ENCODE measurements at regions not wholly inside any gene's neighbourhood (a gene's known extent, or its start where the extent isn't known, plus 50 kb on each side); places are given as distances from the start of the nearest gene placed in this dataset.

- Histone ChIP-seq H3K4me3 (ENCODE audit: low read length) (no peak overlapping the region), H3K4me1 (ENCODE audit: insufficient read depth, low read length) (no peaks in the 10 kb centered on the region), H3K36me3 (ENCODE audit: insufficient read depth, low read length) (no peaks in the 10 kb centered on the region), H3K9me3 (ENCODE audit: control insufficient read depth in 1 of 2, insufficient read depth in 1 of 2, low read length in 2 of 2) (no peaks in the 10 kb centered on the region), H3K27ac (ENCODE audit: low read depth in 1 of 2, low read length in 2 of 2) (no peak overlapping the region), H3K27me3 (ENCODE audit: control insufficient read depth in 1 of 2, insufficient read depth in 2 of 2, low read length in 2 of 2) (no peaks in the 10 kb centered on the region)
- ATAC-seq (ENCODE audit: poor library complexity) = no peak
- no peaks in the 10 kb centered on the region for H3K36me3 Mint-ChIP-seq (ENCODE audit: low read depth)
- H3K27me3 Mint-ChIP-seq = no peaks in the 10 kb centered on the region
- no peaks in the 10 kb centered on the region for H3K9me3 Mint-ChIP-seq
- ChIA-PET POLR2A (no interaction called here), CTCF (no interaction called here)
- no peak overlapping the region for H3K4me3 Mint-ChIP-seq
- DNase-seq = no peak
- intact Hi-C loops (cut with DNase I, micrococcal nuclease) = no loop called here
- H3K27ac Mint-ChIP-seq = no peak overlapping the region
- H3K4me1 Mint-ChIP-seq (ENCODE audit: low read depth) = no peaks in the 10 kb centered on the region
- TF ChIP-seq CTCF (IDR thresholded peaks at IDR 0.05) = no peak
Measured at GRCh38 chr12:4082809-4083403, 190.7 kb upstream of the CCND2 start.

- no peaks in the 10 kb centered on the region for H3K36me3 ChIP-seq (ENCODE audit: insufficient read depth, low read length)
- no peak overlapping the region for H3K4me3 ChIP-seq (ENCODE audit: low read length)
- no peaks in the 10 kb centered on the region for H3K27me3 ChIP-seq (ENCODE audit: control insufficient read depth in 1 of 2, insufficient read depth in 2 of 2, low read length in 2 of 2)
- intact Hi-C loops (cut with DNase I, micrococcal nuclease) = no loop called here
- no peak for TF ChIP-seq CTCF (IDR thresholded peaks at IDR 0.05)
- DNase-seq = no peak
- CTCF ChIA-PET = no interaction called here
- no peak overlapping the region for H3K27ac ChIP-seq (ENCODE audit: low read depth in 1 of 2, low read length in 2 of 2)
- Mint-ChIP-seq H3K27ac (no peak overlapping the region), H3K27me3 (no peaks in the 10 kb centered on the region), H3K4me3 (no peak overlapping the region), H3K36me3 (ENCODE audit: low read depth) (peaks cover 8% of the 10 kb centered on the region), H3K9me3 (no peaks in the 10 kb centered on the region), H3K4me1 (ENCODE audit: low read depth) (no peaks in the 10 kb centered on the region)
- no peaks in the 10 kb centered on the region for H3K9me3 ChIP-seq (ENCODE audit: control insufficient read depth in 1 of 2, insufficient read depth in 1 of 2, low read length in 2 of 2)
- POLR2A ChIA-PET = no interaction called here
- no peak for ATAC-seq (ENCODE audit: poor library complexity)
- no peaks in the 10 kb centered on the region for H3K4me1 ChIP-seq (ENCODE audit: insufficient read depth, low read length)
Measured at GRCh38 chr12:4080213-4080612, 193.3 kb upstream of the CCND2 start.

- H3K27me3 ChIP-seq (ENCODE audit: control insufficient read depth in 1 of 2, insufficient read depth in 2 of 2, low read length in 2 of 2) = no peaks in the 10 kb centered on the region
- no peaks in the 10 kb centered on the region for H3K4me1 ChIP-seq (ENCODE audit: insufficient read depth, low read length)
- no peaks in the 10 kb centered on the region for H3K27me3 Mint-ChIP-seq
- H3K27ac Mint-ChIP-seq = no peak overlapping the region
- ChIA-PET CTCF (no interaction called here), POLR2A (no interaction called here)
- no peaks in the 10 kb centered on the region for H3K9me3 ChIP-seq (ENCODE audit: control insufficient read depth in 1 of 2, insufficient read depth in 1 of 2, low read length in 2 of 2)
- intact Hi-C loops (cut with DNase I, micrococcal nuclease) = no loop called here
- ATAC-seq (ENCODE audit: poor library complexity) (no peak), DNase-seq (no peak)
- H3K4me3 Mint-ChIP-seq = no peak overlapping the region
- no peak overlapping the region for H3K4me3 ChIP-seq (ENCODE audit: low read length)
- no peak for TF ChIP-seq CTCF (IDR thresholded peaks at IDR 0.05)
- no peaks in the 10 kb centered on the region for H3K36me3 ChIP-seq (ENCODE audit: insufficient read depth, low read length)
- H3K27ac ChIP-seq (ENCODE audit: low read depth in 1 of 2, low read length in 2 of 2) = no peak overlapping the region
- H3K4me1 Mint-ChIP-seq (ENCODE audit: low read depth) = no peaks in the 10 kb centered on the region
- H3K36me3 Mint-ChIP-seq (ENCODE audit: low read depth) = peaks cover 8% of the 10 kb centered on the region
- no peaks in the 10 kb centered on the region for H3K9me3 Mint-ChIP-seq
Measured at GRCh38 chr12:4074129-4074528, 199.4 kb upstream of the CCND2 start.
